ENCODE measurements at regions not wholly inside any gene's neighbourhood (a gene's known extent, or its start where the extent isn't known, plus 50 kb on each side); places are given as distances from the start of the nearest gene placed in this dataset.

DNA sequence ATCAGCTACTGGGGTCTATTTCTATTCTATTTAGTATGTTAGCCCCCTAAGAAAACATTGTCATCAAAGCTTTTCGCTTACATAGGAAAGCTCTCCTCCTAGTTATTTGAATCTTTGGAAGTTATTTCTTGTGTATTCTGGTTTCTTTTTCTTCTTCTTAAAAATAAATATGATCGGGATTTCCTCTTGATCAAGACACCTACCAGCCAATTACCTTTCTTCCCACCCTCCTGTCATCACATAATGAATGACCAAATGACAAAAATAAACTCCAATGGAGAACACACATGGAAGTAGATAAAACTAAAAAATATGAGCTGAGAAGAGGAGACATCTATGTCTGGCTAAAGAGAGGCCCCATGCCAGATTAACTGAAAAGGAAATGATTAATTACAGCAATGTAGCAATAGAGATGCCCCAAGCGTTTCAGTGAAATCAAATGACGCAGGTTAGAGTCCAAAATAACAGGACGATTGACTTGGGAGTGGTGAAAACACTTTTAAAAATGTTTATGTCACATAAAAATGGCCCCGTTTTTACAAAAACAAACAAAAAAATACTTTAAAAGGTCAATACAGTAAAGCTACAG is 59.5 kb upstream of the PCSK1 start:
- TF ChIP-seq POLR2A (IDR thresholded peaks at IDR 0.05; ENCODE audit: low read length) = no peak
- TF ChIP-seq GATA1 (IDR thresholded peaks at IDR 0.05; ENCODE audit: low read depth, low read length) = no peak

Measured in erythroblast (primary cell).